HepG2 (cell line): ENCODE measurements at regions not wholly inside any gene's neighbourhood (a gene's known extent, or its start where the extent isn't known, plus 50 kb on each side); places are given as distances from the start of the nearest gene placed in this dataset.

Experiments
- ATAC-seq: fragments of 200-7000 bp; cut with Tn5 transposase; 3 replicates; pipeline ENCODE4 v1.9.1; 2020; ENCODE audit warnings: mild to moderate bottlenecking, moderate library complexity
- BruUV-seq: library from RNA; stranded (reverse); fragments of 400-500 nt; replicated peaks from 2 replicates; lab custom pipeline; 2021; lab: Mats Ljungman, UMichigan
- CTCF ChIA-PET: fragments of 300-600 bp; formaldehyde crosslinking; extraction: SDS; loops from one replicate; lab custom pipeline; 2021; ENCODE audit warnings: low total read pairs, inconsistent platforms, low intra/inter-chr PET ratio; lab: Yijun Ruan, JAX
- POLR2A ChIA-PET: fragments of 350-600 bp; sonication (Branson Sonifier 250); formaldehyde crosslinking; loops from one replicate; lab custom pipeline; 2020; ENCODE audit warnings: antibody characterized with exemption, inconsistent platforms; lab: Yijun Ruan, JAX
- DNase-seq: peaks from one replicate; pipeline ENCODE4 v3.0.0-alpha.2; 2015; ENCODE audit warnings: low spot score
- FAIRE-seq: peaks from 3 replicates; lab custom pipeline; 2011; peaks lifted over from hg19 to GRCh38; lab: Jason Lieb, UNC
- H2AFZ ChIP-seq: one replicate; pipeline ENCODE4 v1.6.1; 2011; ENCODE audit warnings: low read length, inconsistent platforms
- H3K27ac ChIP-seq: fragments of 300-600 bp; 3 replicates; pipeline ENCODE4 v1.8.0; 2011; ENCODE audit warnings: mixed run types, mild to moderate bottlenecking, mixed read lengths, low read length, inconsistent platforms; ENCODE audit not compliant: insufficient read depth; ENCODE audit errors: extremely low read length
- H3K27me3 ChIP-seq, 2 experiments: fragments of 200-600 bp in 1 of 2; 2 replicates in 1 of 2; 3 replicates in 1 of 2; pipeline versions ENCODE4 v1.6.0 to v1.8.0; 2011; ENCODE audit warnings: low read length in 2 of 2, mild to moderate bottlenecking in 2 of 2, moderate library complexity in 2 of 2, inconsistent platforms in 1 of 2; ENCODE audit not compliant: insufficient read depth in 2 of 2, control insufficient read depth in 1 of 2
- H3K36me3 ChIP-seq, 2 experiments: fragments of 200-600 bp in 1 of 2; replicated peaks in 1 of 2; 2 replicates in 1 of 2; 3 replicates in 1 of 2; pipeline versions ENCODE4 v1.5.1 to v1.8.0; 2011; ENCODE audit warnings: low read length in 2 of 2, inconsistent platforms in 1 of 2; ENCODE audit not compliant: insufficient read depth in 2 of 2, control insufficient read depth in 1 of 2
- H3K4me1 ChIP-seq: 2 replicates; pipeline ENCODE4 v1.5.1; 2012; ENCODE audit warnings: low read length, inconsistent platforms; ENCODE audit not compliant: insufficient read depth
- H3K4me2 ChIP-seq: 2 replicates; pipeline ENCODE4 v1.6.0; 2011; ENCODE audit warnings: low read depth, low read length, inconsistent platforms
- H3K4me3 ChIP-seq, 3 experiments: fragments of 200-600 bp in 1 of 3; sonication (generic), shearing (Covaris generic) in 1 of 3; replicated peaks in 1 of 3; 2 replicates each; pipeline ENCODE4 v1.5.1; 2011 to 2016; ENCODE audit warnings: low read length in 3 of 3, inconsistent platforms in 2 of 3, low read depth in 2 of 3, mild to moderate bottlenecking in 2 of 3, control low read depth in 1 of 3, mixed read lengths in 1 of 3; ENCODE audit not compliant: insufficient read depth in 1 of 3
- H3K79me2 ChIP-seq: one replicate; pipeline ENCODE4 v1.6.1; 2011; ENCODE audit warnings: low read length, inconsistent platforms; ENCODE audit not compliant: insufficient read depth
- H3K9ac ChIP-seq: 2 replicates; pipeline ENCODE4 v1.6.0; 2011; ENCODE audit warnings: mild to moderate bottlenecking, low read depth, low read length, inconsistent platforms; ENCODE audit not compliant: insufficient read depth
- H3K9me3 ChIP-seq: 2 replicates; pipeline ENCODE4 v1.5.1; 2012; ENCODE audit warnings: mild to moderate bottlenecking, low read length
- H4K20me1 ChIP-seq: 2 replicates; pipeline ENCODE4 v1.6.0; 2011; ENCODE audit warnings: inconsistent platforms, mild to moderate bottlenecking, low read length, moderate library complexity; ENCODE audit not compliant: insufficient read depth
- ADNP ChIP-seq: sonication (generic); formaldehyde crosslinking; IDR thresholded peaks from 2 replicates; pipeline ENCODE4 v1.4.0; 2020; ENCODE audit warnings: missing genetic modification reagents
- CENPT ChIP-seq: sonication (generic); formaldehyde crosslinking; IDR thresholded peaks from 2 replicates; pipeline ENCODE4 v1.8.0; 2022; ENCODE audit warnings: low read depth, mild to moderate bottlenecking, moderate library complexity, missing genetic modification reagents
- PHF20 ChIP-seq: sonication (generic); formaldehyde crosslinking; IDR thresholded peaks from 2 replicates; pipeline ENCODE4 v1.5.0; 2020; ENCODE audit warnings: mild to moderate bottlenecking, missing genetic modification reagents
- REPIN1 ChIP-seq: sonication (generic); formaldehyde crosslinking; IDR thresholded peaks from 2 replicates; pipeline ENCODE4 v1.8.0; 2022; ENCODE audit warnings: missing genetic modification reagents, low read depth, mild to moderate bottlenecking, borderline replicate concordance
- ZFP82 ChIP-seq: sonication (generic); formaldehyde crosslinking; IDR thresholded peaks from 2 replicates; pipeline ENCODE4 v1.5.1; 2020; ENCODE audit warnings: mild to moderate bottlenecking, missing genetic modification reagents, borderline replicate concordance
- ZNF34 ChIP-seq: sonication (generic); formaldehyde crosslinking; IDR thresholded peaks from 2 replicates; pipeline ENCODE4 v1.4.0; 2020; ENCODE audit warnings: mild to moderate bottlenecking, missing genetic modification reagents, borderline replicate concordance
- WGBS: methylation state at CpG from one replicate; pipeline ENCODE4 v1.1.6; 2017; ENCODE audit warnings: low lambda C conversion rate; 5-methylcytosine and 5-hydroxymethylcytosine counted together
- in situ Hi-C: cut with HindIII; loops from 2 replicates; pipeline ENCODE4 v1.10.0; 2017; ENCODE audit warnings: low pct_unique_long_range_greater_than_20kb; ENCODE audit not compliant: extremely low pct_ligation_motif_present
- intact Hi-C: fragments of 100-400 bp; cut with micrococcal nuclease; formaldehyde crosslinking; loops from one replicate; pipeline ENCODE4 v1.10.0; 2022; ENCODE audit not compliant: unreplicated experiment
- TF ChIP-seq, protein P1 (sequence below): IDR thresholded peaks from 2 replicates; pipeline ENCODE4 v1.6.1; 2016; ENCODE audit warnings: low read depth

DNA sequence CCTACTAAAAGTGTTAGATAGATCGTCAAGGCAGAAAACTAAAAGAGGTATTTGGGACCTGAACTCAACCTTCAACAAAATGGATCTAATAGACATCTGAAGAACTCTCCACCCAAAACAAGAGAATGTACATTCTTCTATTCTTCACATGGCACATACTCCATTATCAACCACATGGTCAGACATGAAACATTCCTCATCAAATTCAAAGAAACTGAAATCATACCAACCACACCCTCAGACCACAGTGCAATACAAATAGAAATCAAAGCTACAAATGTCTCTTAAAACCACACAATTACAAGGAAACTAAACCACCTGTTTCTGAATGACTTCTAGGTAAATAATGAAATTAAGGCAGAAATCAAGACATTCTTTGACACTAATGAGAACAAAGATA is 984.1 kb upstream of the GBE1 start (continued):
- TF ChIP-seq ADNP (CRISPR knock-in tag) (no peak), PHF20 (no peak)
- TF ChIP-seq, protein P1, sequence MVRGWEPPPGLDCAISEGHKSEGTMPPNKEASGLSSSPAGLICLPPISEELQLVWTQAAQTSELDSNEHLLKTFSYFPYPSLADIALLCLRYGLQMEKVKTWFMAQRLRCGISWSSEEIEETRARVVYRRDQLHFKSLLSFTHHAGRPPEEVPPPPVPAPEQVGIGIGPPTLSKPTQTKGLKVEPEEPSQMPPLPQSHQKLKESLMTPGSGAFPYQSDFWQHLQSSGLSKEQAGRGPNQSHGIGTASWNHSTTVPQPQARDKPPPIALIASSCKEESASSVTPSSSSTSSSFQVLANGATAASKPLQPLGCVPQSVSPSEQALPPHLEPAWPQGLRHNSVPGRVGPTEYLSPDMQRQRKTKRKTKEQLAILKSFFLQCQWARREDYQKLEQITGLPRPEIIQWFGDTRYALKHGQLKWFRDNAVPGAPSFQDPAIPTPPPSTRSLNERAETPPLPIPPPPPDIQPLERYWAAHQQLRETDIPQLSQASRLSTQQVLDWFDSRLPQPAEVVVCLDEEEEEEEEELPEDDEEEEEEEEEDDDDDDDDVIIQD (CRISPR knock-in tag): no peak

DNA sequence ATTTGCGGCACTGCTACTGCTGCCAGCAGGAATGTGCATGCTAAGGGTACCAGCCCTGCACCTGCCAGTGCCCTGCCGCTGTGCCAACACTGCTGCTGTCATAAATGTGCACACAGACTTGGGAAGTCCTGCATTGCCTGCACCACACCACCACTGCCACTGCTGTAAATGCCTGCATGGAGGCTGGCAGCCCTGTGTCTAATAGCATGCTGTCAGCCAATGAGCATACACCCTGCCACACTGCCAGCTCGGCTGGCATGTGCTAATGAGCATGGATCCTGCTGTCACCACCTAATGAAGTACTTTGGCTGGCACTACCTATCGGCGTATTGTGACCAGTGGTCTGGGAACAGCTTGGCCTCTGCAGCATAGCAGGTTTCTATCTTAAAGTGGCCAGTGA is 981.8 kb upstream of the GBE1 start:
- no peaks in the 10 kb centered on the region for H3K36me3 ChIP-seq
- TF ChIP-seq ZFP82 (CRISPR knock-in tag) (no peak), ZNF34 (CRISPR knock-in tag) (no peak), CENPT (no peak), REPIN1 (CRISPR knock-in tag) (no peak)
- TF ChIP-seq, all 625 proteins: peak for 0
- Histone ChIP-seq H2AFZ (no peak overlapping the region), H3K27ac (no peak overlapping the region), H3K9me3 (no peaks in the 10 kb centered on the region), H4K20me1 (no peaks in the 10 kb centered on the region), H3K4me1 (no peaks in the 10 kb centered on the region), H3K27me3 (no peaks in the 10 kb centered on the region), H3K4me2 (no peak overlapping the region), H3K4me3 (no peak overlapping the region), H3K9ac (no peak overlapping the region), H3K79me2 (no peaks in the 10 kb centered on the region)
- in situ Hi-C loops: no loop called here
- DNase-seq: no peak
- no TSS peak for BruUV-seq
- intact Hi-C loops: no loop called here
- WGBS: 53% methylated on average over 5 of the region's 5 CpGs
- ATAC-seq: no peak
- ChIA-PET CTCF (no interaction called here), POLR2A (no interaction called here)
- no peak for FAIRE-seq
